GM18907 (cell line): ENCODE measurements at regions not wholly inside any gene's neighbourhood (a gene's known extent, or its start where the extent isn't known, plus 50 kb on each side); places are given as distances from the start of the nearest gene placed in this dataset.
A peak's percentile ranks its signal among the peaks of the same experiment; 100 is the strongest.
"Not testable (repeated sequence)": the region's sequence is repeated elsewhere in the genome, so short reads cannot be mapped to it uniquely, and the experiment has no call there.

Source experiments
- ATAC-seq: cut with Tn5 transposase; IDR thresholded peaks from one replicate; pipeline ENCODE4 v1.9.1; 2021; ENCODE audit warnings: mild to moderate bottlenecking, moderate library complexity; ENCODE audit not compliant: unreplicated experiment

- no peak for ATAC-seq
These were observed 201.7 kb upstream of the PRDM1 start for GRCh38 chr6:105884426-105884825.

GRCh38 chr6:105884011-105884410 lies 202.1 kb upstream of the PRDM1 start:
- no peak for ATAC-seq

- ATAC-seq = no peak
These were observed 203.3 kb upstream of the PRDM1 start for GRCh38 chr6:105882828-105883227.

- ATAC-seq = no peak
These were observed 203.9 kb upstream of the PRDM1 start for GRCh38 chr6:105882121-105882803.

- ATAC-seq = no peak
These were observed 204.5 kb upstream of the PRDM1 start for GRCh38 chr6:105881608-105882007.

- peak; percentile 62 for ATAC-seq
These were observed 206.1 kb upstream of the PRDM1 start for GRCh38 chr6:105880030-105880492.

- no peak for ATAC-seq
These were observed 207.0 kb upstream of the PRDM1 start for GRCh38 chr6:105879146-105879545.

- no peak for ATAC-seq
These were observed 210.0 kb upstream of the PRDM1 start for GRCh38 chr6:105875974-105876640.

- no peak for ATAC-seq
These were observed 211.1 kb upstream of the PRDM1 start for GRCh38 chr6:105874835-105875626.

- ATAC-seq = no peak
These were observed 212.3 kb upstream of the PRDM1 start for GRCh38 chr6:105873799-105874198.

GRCh38 chr6:105873211-105873704 lies 212.9 kb upstream of the PRDM1 start:
- no peak for ATAC-seq

GRCh38 chr6:105872249-105872648 lies 213.9 kb upstream of the PRDM1 start:
- no peak for ATAC-seq

GRCh38 chr6:105871542-105871941 lies 214.6 kb upstream of the PRDM1 start:
- ATAC-seq = no peak

GRCh38 chr6:105869835-105870440 lies 216.2 kb upstream of the PRDM1 start:
- ATAC-seq = no peak

- ATAC-seq = no peak
These were observed 217.2 kb upstream of the PRDM1 start for GRCh38 chr6:105868823-105869460.

- ATAC-seq = no peak
These were observed 218.3 kb upstream of the PRDM1 start for GRCh38 chr6:105867821-105868220.

- no peak for ATAC-seq
These were observed 218.9 kb upstream of the PRDM1 start for GRCh38 chr6:105867277-105867676.

GRCh38 chr6:105862936-105863607 lies 223.1 kb upstream of the PRDM1 start:
- peak; percentile 50 for ATAC-seq

GRCh38 chr6:105860927-105861326 lies 225.2 kb upstream of the PRDM1 start:
- ATAC-seq = not testable (repeated sequence)

- no peak for ATAC-seq
These were observed 226.7 kb upstream of the PRDM1 start for GRCh38 chr6:105859457-105859856.
